ENCODE measurements at regions not wholly inside any gene's neighbourhood (a gene's known extent, or its start where the extent isn't known, plus 50 kb on each side); places are given as distances from the start of the nearest gene placed in this dataset.

DNA sequence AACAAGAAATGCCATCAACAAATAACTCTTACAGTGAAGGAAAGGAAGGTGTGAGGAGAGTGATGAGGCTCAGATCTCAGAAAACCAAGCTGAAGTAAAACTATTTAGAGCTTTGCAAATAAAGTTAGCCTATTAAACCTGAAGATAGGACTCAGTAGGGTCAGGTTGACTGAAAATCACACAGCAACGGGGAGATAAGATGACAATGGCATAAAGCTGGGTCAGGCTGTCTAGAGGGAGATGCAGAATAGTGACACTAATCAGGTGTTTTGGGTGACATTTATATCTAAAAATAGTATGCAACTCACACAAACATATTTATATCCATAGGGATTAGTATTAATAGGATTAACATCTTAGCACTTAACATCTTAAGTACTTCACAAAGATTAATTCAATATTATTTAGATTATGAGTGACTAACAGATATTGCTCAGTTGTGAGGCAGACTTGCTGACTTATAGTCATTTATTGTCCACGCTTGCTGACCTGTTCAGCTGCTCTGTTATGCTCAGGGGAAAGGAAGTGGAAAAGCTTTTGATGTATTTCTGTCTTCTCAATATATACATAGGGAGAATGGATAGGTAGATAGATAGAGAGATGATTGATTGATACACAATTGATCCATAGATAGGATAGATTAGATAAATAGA is 130.7 kb upstream of the GUCY1A1 start:
- H4K8ac ChIP-seq (ENCODE audit: low read length): no peak overlapping the region
- H2AFZ ChIP-seq (ENCODE audit: low read depth, low read length): no peak overlapping the region
- H3K18ac ChIP-seq (ENCODE audit: low read depth in 1 of 2, low read length in 2 of 2): no peak overlapping the region
- no peak for DNase-seq
- H3K4me2 ChIP-seq (ENCODE audit: low read length, poor library complexity, severe bottlenecking): no peak overlapping the region
- H2BK5ac ChIP-seq (ENCODE audit: low read depth, low read length, poor library complexity, severe bottlenecking): no peak overlapping the region
- no peak overlapping the region for H2BK120ac ChIP-seq (ENCODE audit: low read depth, low read length)
- no peak overlapping the region for H3K23ac ChIP-seq (ENCODE audit: low read length in 2 of 2)
- H2BK15ac ChIP-seq (ENCODE audit: low read depth, poor library complexity, severe bottlenecking): no peak overlapping the region
- H4K91ac ChIP-seq (ENCODE audit: low read length): no peak overlapping the region
- no peaks in the 10 kb centered on the region for H3K9me3 ChIP-seq (ENCODE audit: control insufficient read depth, low read length)
- no peak overlapping the region for H3K27ac ChIP-seq (ENCODE audit: low read length, poor library complexity, severe bottlenecking)
- H2BK12ac ChIP-seq (ENCODE audit: low read length in 2 of 2): no peak overlapping the region
- no peak overlapping the region for H3K4ac ChIP-seq (ENCODE audit: low read depth in 1 of 2, low read length in 2 of 2)
- no peaks in the 10 kb centered on the region for H3K79me1 ChIP-seq (replicated peaks; ENCODE audit: low read length, poor library complexity, severe bottlenecking)
- H3K4me3 ChIP-seq (ENCODE audit: insufficient read depth in 1 of 2, low read depth in 1 of 2, low read length in 2 of 2): no peak overlapping the region
- no peak overlapping the region for H3K9ac ChIP-seq (ENCODE audit: low read length)
- H3K14ac ChIP-seq (ENCODE audit: low read length in 2 of 2): no peak overlapping the region
- H3K36me3 ChIP-seq (ENCODE audit: control insufficient read depth in 1 of 2, insufficient read depth in 2 of 2, low read depth in 1 of 2, low read length in 2 of 2): no peaks in the 10 kb centered on the region
- H3K4me1 ChIP-seq (ENCODE audit: control insufficient read depth, insufficient read depth, low read depth, low read length): no peaks in the 10 kb centered on the region
- H2AK5ac ChIP-seq (ENCODE audit: low read length, severe bottlenecking): no peak overlapping the region
- no peaks in the 10 kb centered on the region for H3K27me3 ChIP-seq (ENCODE audit: control insufficient read depth in 1 of 2, insufficient read depth in 1 of 2, low read length in 2 of 2)
- 94% methylated on average over 2 of the region's 2 CpGs for WGBS

DNA sequence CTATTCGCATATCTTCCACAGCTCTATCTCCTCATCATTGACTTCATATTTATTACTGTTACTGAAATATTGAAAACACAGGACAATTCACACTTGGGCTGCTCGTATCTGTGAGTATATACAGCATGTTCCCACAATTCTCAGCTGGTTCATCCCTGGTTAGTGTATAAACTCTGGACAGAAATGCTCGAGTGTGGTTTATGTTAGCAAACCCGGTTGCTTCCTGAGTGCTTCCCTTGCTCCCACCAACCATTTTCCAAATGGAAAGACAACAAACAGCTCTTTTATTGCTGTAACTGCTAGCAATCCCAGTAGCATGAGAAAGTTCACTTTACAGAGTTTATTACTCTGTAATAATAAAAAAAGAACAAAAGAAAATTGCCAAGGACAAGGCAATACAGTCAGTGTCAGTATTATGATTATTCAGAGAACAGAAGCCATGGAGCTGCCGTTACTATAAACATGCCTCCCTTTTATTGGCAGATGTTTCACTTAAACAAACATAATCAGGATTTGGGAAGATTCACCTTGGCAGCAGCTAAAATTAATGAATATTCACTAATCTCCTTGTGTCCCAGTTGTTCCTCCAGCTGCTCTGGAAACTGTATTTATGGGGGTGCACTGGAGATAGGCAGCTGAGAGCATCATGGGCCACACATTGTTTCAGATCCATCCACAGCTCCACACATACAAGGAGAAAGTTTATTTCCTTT is 134.1 kb upstream of the GUCY1A1 start:
- Histone ChIP-seq H3K4ac (ENCODE audit: low read depth in 1 of 2, low read length in 2 of 2) (no peak overlapping the region), H3K9me3 (ENCODE audit: control insufficient read depth, low read length) (no peaks in the 10 kb centered on the region), H2AFZ (ENCODE audit: low read depth, low read length) (no peak overlapping the region), H2BK5ac (ENCODE audit: low read depth, low read length, poor library complexity, severe bottlenecking) (no peak overlapping the region), H3K14ac (ENCODE audit: low read length in 2 of 2) (no peak overlapping the region), H3K36me3 (ENCODE audit: control insufficient read depth in 1 of 2, insufficient read depth in 2 of 2, low read depth in 1 of 2, low read length in 2 of 2) (no peaks in the 10 kb centered on the region), H2AK5ac (ENCODE audit: low read length, severe bottlenecking) (no peak overlapping the region), H3K27me3 (ENCODE audit: control insufficient read depth in 1 of 2, insufficient read depth in 1 of 2, low read length in 2 of 2) (no peaks in the 10 kb centered on the region), H4K91ac (ENCODE audit: low read length) (no peak overlapping the region), H2BK120ac (ENCODE audit: low read depth, low read length) (peak overlapping the region; percentile 19), H3K4me1 (ENCODE audit: control insufficient read depth, insufficient read depth, low read depth, low read length) (no peaks in the 10 kb centered on the region), H2BK12ac (ENCODE audit: low read length in 2 of 2) (peak overlapping the region in 1 of 2 experiments; percentile 54), H3K23ac (ENCODE audit: low read length in 2 of 2) (no peak overlapping the region), H3K9ac (ENCODE audit: low read length) (no peak overlapping the region), H4K8ac (ENCODE audit: low read length) (no peak overlapping the region), H3K4me3 (ENCODE audit: insufficient read depth in 1 of 2, low read depth in 1 of 2, low read length in 2 of 2) (no peak overlapping the region), H3K27ac (ENCODE audit: low read length, poor library complexity, severe bottlenecking) (no peak overlapping the region), H2BK15ac (ENCODE audit: low read depth, poor library complexity, severe bottlenecking) (no peak overlapping the region), H3K79me1 (replicated peaks; ENCODE audit: low read length, poor library complexity, severe bottlenecking) (no peaks in the 10 kb centered on the region), H3K18ac (ENCODE audit: low read depth in 1 of 2, low read length in 2 of 2) (peak overlapping the region in 1 of 2 experiments; percentile 43), H3K4me2 (ENCODE audit: low read length, poor library complexity, severe bottlenecking) (no peak overlapping the region)
- peak; percentile 59 for DNase-seq
- WGBS: 32% methylated on average over 4 of the region's 5 CpGs

DNA sequence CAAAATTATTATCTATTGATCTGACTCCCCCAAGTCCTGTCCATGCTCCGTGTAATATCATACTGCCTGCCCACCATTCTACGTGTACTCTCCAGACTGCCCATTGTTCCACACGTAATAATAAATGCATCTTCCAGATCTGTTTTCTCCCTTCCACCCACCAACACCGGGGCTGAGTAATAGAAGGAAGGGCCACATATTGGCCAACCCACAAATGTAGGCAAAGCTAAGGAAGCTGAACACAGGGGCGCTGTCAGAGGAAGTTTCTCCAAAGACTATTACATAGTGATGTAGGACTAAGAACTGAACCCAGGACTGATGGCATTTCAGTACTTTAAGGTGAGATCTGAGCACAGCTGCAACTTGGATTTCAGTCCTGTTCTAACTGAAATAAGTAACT is 135.8 kb upstream of the GUCY1A1 start:
- no peak overlapping the region for H3K23ac ChIP-seq (ENCODE audit: low read length in 2 of 2)
- H3K4ac ChIP-seq (ENCODE audit: low read depth in 1 of 2, low read length in 2 of 2): no peak overlapping the region
- 98% methylated on average over 5 of the region's 5 CpGs for WGBS
- no peak overlapping the region for H3K9ac ChIP-seq (ENCODE audit: low read length)
- no peak overlapping the region for H2BK5ac ChIP-seq (ENCODE audit: low read depth, low read length, poor library complexity, severe bottlenecking)
- no peak overlapping the region for H2BK12ac ChIP-seq (ENCODE audit: low read length in 2 of 2)
- no peak overlapping the region for H4K91ac ChIP-seq (ENCODE audit: low read length)
- H3K4me3 ChIP-seq (ENCODE audit: insufficient read depth in 1 of 2, low read depth in 1 of 2, low read length in 2 of 2): no peak overlapping the region
- no peaks in the 10 kb centered on the region for H3K27me3 ChIP-seq (ENCODE audit: control insufficient read depth in 1 of 2, insufficient read depth in 1 of 2, low read length in 2 of 2)
- DNase-seq: no peak
- no peak overlapping the region for H3K27ac ChIP-seq (ENCODE audit: low read length, poor library complexity, severe bottlenecking)
- no peaks in the 10 kb centered on the region for H3K79me1 ChIP-seq (replicated peaks; ENCODE audit: low read length, poor library complexity, severe bottlenecking)
- H2AFZ ChIP-seq (ENCODE audit: low read depth, low read length): no peak overlapping the region
- no peaks in the 10 kb centered on the region for H3K4me1 ChIP-seq (ENCODE audit: control insufficient read depth, insufficient read depth, low read depth, low read length)
- H3K4me2 ChIP-seq (ENCODE audit: low read length, poor library complexity, severe bottlenecking): no peak overlapping the region
- no peaks in the 10 kb centered on the region for H3K9me3 ChIP-seq (ENCODE audit: control insufficient read depth, low read length)
- H3K14ac ChIP-seq (ENCODE audit: low read length in 2 of 2): no peak overlapping the region
- H2AK5ac ChIP-seq (ENCODE audit: low read length, severe bottlenecking): no peak overlapping the region
- H3K18ac ChIP-seq (ENCODE audit: low read depth in 1 of 2, low read length in 2 of 2): no peak overlapping the region
- H2BK15ac ChIP-seq (ENCODE audit: low read depth, poor library complexity, severe bottlenecking): no peak overlapping the region
- no peak overlapping the region for H2BK120ac ChIP-seq (ENCODE audit: low read depth, low read length)
- H3K36me3 ChIP-seq (ENCODE audit: control insufficient read depth in 1 of 2, insufficient read depth in 2 of 2, low read depth in 1 of 2, low read length in 2 of 2): no peaks in the 10 kb centered on the region
- H4K8ac ChIP-seq (ENCODE audit: low read length): no peak overlapping the region

DNA sequence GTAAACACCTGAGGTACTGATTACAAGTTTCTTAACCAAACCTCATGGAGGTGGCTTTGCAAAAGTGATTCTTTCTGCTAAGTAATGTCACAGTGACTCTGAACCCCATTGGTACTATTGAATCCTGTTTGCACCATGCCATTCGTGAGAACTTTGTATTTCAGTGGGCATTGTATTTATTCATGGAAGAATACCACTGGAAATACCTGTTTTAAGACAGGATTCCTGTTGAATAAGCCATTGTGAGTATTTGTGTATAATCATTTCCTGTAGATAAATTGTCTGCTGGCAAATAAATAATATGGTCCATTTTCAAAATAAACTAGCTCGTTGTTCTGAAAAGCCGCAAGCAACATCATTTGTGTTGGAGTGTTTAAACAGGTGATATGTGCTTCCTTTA is 136.4 kb upstream of the GUCY1A1 start:
- Histone ChIP-seq H3K27ac (ENCODE audit: low read length, poor library complexity, severe bottlenecking) (no peak overlapping the region), H3K27me3 (ENCODE audit: control insufficient read depth in 1 of 2, insufficient read depth in 1 of 2, low read length in 2 of 2) (no peaks in the 10 kb centered on the region), H2BK5ac (ENCODE audit: low read depth, low read length, poor library complexity, severe bottlenecking) (no peak overlapping the region), H2BK15ac (ENCODE audit: low read depth, poor library complexity, severe bottlenecking) (no peak overlapping the region), H3K4me2 (ENCODE audit: low read length, poor library complexity, severe bottlenecking) (no peak overlapping the region), H3K9me3 (ENCODE audit: control insufficient read depth, low read length) (no peaks in the 10 kb centered on the region), H2AK5ac (ENCODE audit: low read length, severe bottlenecking) (no peak overlapping the region), H3K14ac (ENCODE audit: low read length in 2 of 2) (no peak overlapping the region), H2BK12ac (ENCODE audit: low read length in 2 of 2) (no peak overlapping the region), H3K23ac (ENCODE audit: low read length in 2 of 2) (no peak overlapping the region), H3K79me1 (replicated peaks; ENCODE audit: low read length, poor library complexity, severe bottlenecking) (no peaks in the 10 kb centered on the region), H4K91ac (ENCODE audit: low read length) (no peak overlapping the region), H3K36me3 (ENCODE audit: control insufficient read depth in 1 of 2, insufficient read depth in 2 of 2, low read depth in 1 of 2, low read length in 2 of 2) (no peaks in the 10 kb centered on the region), H3K9ac (ENCODE audit: low read length) (no peak overlapping the region), H3K4me1 (ENCODE audit: control insufficient read depth, insufficient read depth, low read depth, low read length) (no peaks in the 10 kb centered on the region), H3K4ac (ENCODE audit: low read depth in 1 of 2, low read length in 2 of 2) (no peak overlapping the region), H3K18ac (ENCODE audit: low read depth in 1 of 2, low read length in 2 of 2) (no peak overlapping the region), H3K4me3 (ENCODE audit: insufficient read depth in 1 of 2, low read depth in 1 of 2, low read length in 2 of 2) (no peak overlapping the region), H2BK120ac (ENCODE audit: low read depth, low read length) (no peak overlapping the region), H2AFZ (ENCODE audit: low read depth, low read length) (no peak overlapping the region), H4K8ac (ENCODE audit: low read length) (no peak overlapping the region)
- no peak for DNase-seq
- 86% methylated on average over 3 of the region's 3 CpGs for WGBS

All from mesenchymal stem cell (in vitro differentiated cells and primary cell).